ENCODE measurements at regions not wholly inside any gene's neighbourhood (a gene's known extent, or its start where the extent isn't known, plus 50 kb on each side); places are given as distances from the start of the nearest gene placed in this dataset.

- TF ChIP-seq CTCF (conservative IDR thresholded peaks at IDR 0.05 in 1 of 2, IDR thresholded peaks at IDR 0.05 in 1 of 2; ENCODE audit: extremely low read depth in 1 of 2, insufficient read depth in 1 of 2, low read depth in 1 of 2, low read length in 2 of 2) = no peak
- no peak for TF ChIP-seq EZH2 (IDR thresholded peaks at IDR 0.05; ENCODE audit: borderline replicate concordance, low read length)
Observed at GRCh38 chr2:2743164-2743571, 412.1 kb upstream of the MYT1L start.

Measured in mammary epithelial cell (primary cell).